ENCODE measurements at regions not wholly inside any gene's neighbourhood (a gene's known extent, or its start where the extent isn't known, plus 50 kb on each side); places are given as distances from the start of the nearest gene placed in this dataset.

- H3K4me1 ChIP-seq (ENCODE audit: control insufficient read depth in 4 of 4, insufficient read depth in 4 of 4, low read length in 3 of 4), result no peaks in the 10 kb centered on the region
- H3K9me3 ChIP-seq (ENCODE audit: control insufficient read depth in 4 of 4, low read length in 3 of 4), result no peaks in the 10 kb centered on the region
- H3K4me3 ChIP-seq (ENCODE audit: low read depth in 1 of 3, low read length in 3 of 3), result no peak overlapping the region
- 59% methylated on average over 2 of the region's 2 CpGs for WGBS
- H3K9ac ChIP-seq (ENCODE audit: low read depth in 1 of 2, low read length in 2 of 2), result no peak overlapping the region
- DNase-seq (ENCODE audit: low spot score), result no peak
- H3K27me3 ChIP-seq (ENCODE audit: control insufficient read depth in 4 of 4, insufficient read depth in 4 of 4, low read length in 3 of 4), result no peaks in the 10 kb centered on the region
- TF ChIP-seq TAF1 (conservative IDR thresholded peaks at IDR 0.05) (no peak), JUND (IDR thresholded peaks at IDR 0.05) (no peak), REST (IDR thresholded peaks at IDR 0.05) (no peak)
- no peaks in the 10 kb centered on the region for H3K36me3 ChIP-seq (ENCODE audit: control insufficient read depth in 4 of 4, insufficient read depth in 3 of 4, low read depth in 1 of 4, low read length in 3 of 4)
- no peak overlapping the region for H3K27ac ChIP-seq (ENCODE audit: low read depth in 1 of 2, low read length in 2 of 2)
Observed at GRCh38 chr4:84441758-84442377, 57.2 kb downstream of the NKX6-1 start.

GRCh38 chr4:84439996-84440395 lies 59.1 kb downstream of the NKX6-1 start:
- no peak for TF ChIP-seq MAX (IDR thresholded peaks at IDR 0.05)
- no peak for TF ChIP-seq ATF3 (IDR thresholded peaks at IDR 0.05)
- no peak for TF ChIP-seq EGR1 (IDR thresholded peaks at IDR 0.05; ENCODE audit: low read depth in 2 of 2)
- no peak for TF ChIP-seq HNF4A (conservative IDR thresholded peaks at IDR 0.05)
- no peak for TF ChIP-seq SP1 (IDR thresholded peaks at IDR 0.05)
- no peak for TF ChIP-seq GABPA (IDR thresholded peaks at IDR 0.05 in 1 of 2, conservative IDR thresholded peaks at IDR 0.05 in 1 of 2)
- TF ChIP-seq CTCF (IDR thresholded peaks at IDR 0.05; ENCODE audit: low read depth, low read length, missing input control), result no peak
- TF ChIP-seq ZBTB33 (IDR thresholded peaks at IDR 0.05), result no peak
- TF ChIP-seq NR2F2 (IDR thresholded peaks at IDR 0.05), result no peak
- no peak for TF ChIP-seq TAF1 (conservative IDR thresholded peaks at IDR 0.05)
- TF ChIP-seq HNF4G (IDR thresholded peaks at IDR 0.05), result no peak
- no peak for TF ChIP-seq YY1 (IDR thresholded peaks at IDR 0.05)
- TF ChIP-seq RXRA (IDR thresholded peaks at IDR 0.05), result no peak
- TF ChIP-seq REST (IDR thresholded peaks at IDR 0.05), result no peak
- TF ChIP-seq FOXA1 (IDR thresholded peaks at IDR 0.05), result no peak
- TF ChIP-seq JUND (IDR thresholded peaks at IDR 0.05), result no peak
- Histone ChIP-seq H3K4me3 (ENCODE audit: low read depth in 1 of 3, low read length in 3 of 3) (no peak overlapping the region), H3K27me3 (ENCODE audit: control insufficient read depth in 4 of 4, insufficient read depth in 4 of 4, low read length in 3 of 4) (no peaks in the 10 kb centered on the region), H3K4me1 (ENCODE audit: control insufficient read depth in 4 of 4, insufficient read depth in 4 of 4, low read length in 3 of 4) (no peaks in the 10 kb centered on the region), H3K9me3 (ENCODE audit: control insufficient read depth in 4 of 4, low read length in 3 of 4) (no peaks in the 10 kb centered on the region), H3K9ac (ENCODE audit: low read depth in 1 of 2, low read length in 2 of 2) (no peak overlapping the region), H3K27ac (ENCODE audit: low read depth in 1 of 2, low read length in 2 of 2) (no peak overlapping the region), H3K36me3 (ENCODE audit: control insufficient read depth in 4 of 4, insufficient read depth in 3 of 4, low read depth in 1 of 4, low read length in 3 of 4) (no peaks in the 10 kb centered on the region)
- no peak for DNase-seq (ENCODE audit: low spot score)
- WGBS, result 69% methylated on average over 3 of the region's 3 CpGs
